CD14-positive monocyte (primary cell): ENCODE measurements at regions not wholly inside any gene's neighbourhood (a gene's known extent, or its start where the extent isn't known, plus 50 kb on each side); places are given as distances from the start of the nearest gene placed in this dataset.

Source experiments
- DNase-seq, 3 donors: peaks; one replicate each; pipeline ENCODE4 v3.0.0-alpha.2; 2011 to 2022
- H2AFZ ChIP-seq: 2 replicates; pipeline ENCODE4 v1.6.0; 2012; ENCODE audit warnings: mild to moderate bottlenecking, low read depth, low read length, inconsistent platforms; ENCODE audit not compliant: insufficient read depth, poor library complexity, severe bottlenecking
- H3K27ac ChIP-seq, 2 donors: 1 replicate in 1 of 2; 2 replicates in 1 of 2; pipeline ENCODE4 v1.5.1; 2012 to 2013; ENCODE audit warnings: low read length in 2 of 2, control low read depth in 1 of 2, inconsistent platforms in 1 of 2, low read depth in 1 of 2, mild to moderate bottlenecking in 1 of 2
- H3K27me3 ChIP-seq, 2 donors: one replicate each; pipeline versions ENCODE4 v1.6.0 to v1.6.1; 2011 to 2013; ENCODE audit warnings: low read length in 2 of 2; ENCODE audit not compliant: control insufficient read depth in 2 of 2, insufficient read depth in 2 of 2
- H3K36me3 ChIP-seq, 2 donors: replicated peaks in 1 of 2; 1 replicate in 1 of 2; 2 replicates in 1 of 2; pipeline versions ENCODE4 v1.5.1 to v1.6.1; 2012 to 2013; ENCODE audit warnings: low read length in 2 of 2, control low read depth in 1 of 2, inconsistent platforms in 1 of 2, mild to moderate bottlenecking in 1 of 2; ENCODE audit not compliant: insufficient read depth in 2 of 2, control insufficient read depth in 1 of 2
- H3K4me1 ChIP-seq, 2 donors: 1 replicate in 1 of 2; 2 replicates in 1 of 2; pipeline versions ENCODE4 v1.5.1 to v1.6.1; 2012 to 2013; ENCODE audit warnings: low read length in 2 of 2, control low read depth in 1 of 2, inconsistent platforms in 1 of 2, mild to moderate bottlenecking in 1 of 2, moderate library complexity in 1 of 2; ENCODE audit not compliant: insufficient read depth in 2 of 2, control insufficient read depth in 1 of 2
- H3K4me2 ChIP-seq: replicated peaks from 2 replicates; pipeline ENCODE3; 2012; ENCODE audit warnings: low read length, moderate library complexity, mild to moderate bottlenecking; ENCODE audit not compliant: poor library complexity, severe bottlenecking; ENCODE audit errors: extremely low read depth
- H3K4me3 ChIP-seq, 3 experiments: fragments of 200-600 bp in 1 of 3; sonication (generic) in 1 of 3; replicated peaks in 1 of 3; 1 replicate in 2 of 3; 2 replicates in 1 of 3; pipeline ENCODE4 v1.5.1; 2011 to 2013; ENCODE audit warnings: low read length in 3 of 3, mild to moderate bottlenecking in 3 of 3, control low read depth in 2 of 3, low read depth in 2 of 3, inconsistent platforms in 1 of 3, moderate library complexity in 1 of 3
- H3K79me2 ChIP-seq: 2 replicates; pipeline ENCODE4 v1.6.0; 2012; ENCODE audit warnings: mild to moderate bottlenecking, control low read depth, inconsistent platforms, low read length, moderate library complexity; ENCODE audit not compliant: insufficient read depth
- H3K9ac ChIP-seq: 2 replicates; pipeline ENCODE4 v1.6.0; 2017; ENCODE audit warnings: low read length, mild to moderate bottlenecking; ENCODE audit not compliant: insufficient read depth, poor library complexity, severe bottlenecking
- H3K9me3 ChIP-seq, 2 donors: replicated peaks in 1 of 2; 1 replicate in 1 of 2; 2 replicates in 1 of 2; pipeline versions ENCODE4 v1.5.1 to v1.6.1; 2012 to 2013; ENCODE audit warnings: low read length in 2 of 2, control low read depth in 1 of 2; ENCODE audit not compliant: control insufficient read depth in 1 of 2, insufficient read depth in 1 of 2
- H4K20me1 ChIP-seq: 2 replicates; pipeline ENCODE4 v1.6.0; 2012; ENCODE audit warnings: mild to moderate bottlenecking, low read length, control low read depth, moderate library complexity; ENCODE audit not compliant: insufficient read depth
- H3K27ac Mint-ChIP-seq, 7 donors: one replicate each; pipeline ENCODE4 v1.8.0; 2020; ENCODE audit warnings: mild to moderate bottlenecking in 7 of 7, mixed read lengths in 7 of 7, moderate library complexity in 6 of 7, inconsistent platforms in 2 of 7
- H3K27me3 Mint-ChIP-seq, 3 donors: one replicate each; pipeline ENCODE4 v1.8.0; 2021 to 2022; ENCODE audit warnings: low read depth in 3 of 3, mild to moderate bottlenecking in 3 of 3, mixed read lengths in 3 of 3, moderate library complexity in 3 of 3, inconsistent platforms in 1 of 3
- H3K36me3 Mint-ChIP-seq, 2 donors: one replicate each; pipeline ENCODE4 v1.8.0; 2020; ENCODE audit warnings: mixed read lengths in 2 of 2, inconsistent platforms in 1 of 2, mild to moderate bottlenecking in 1 of 2
- H3K4me1 Mint-ChIP-seq: one replicate; pipeline ENCODE4 v1.8.0; 2020; ENCODE audit warnings: mild to moderate bottlenecking, mixed read lengths
- H3K4me3 Mint-ChIP-seq, 2 donors: one replicate each; pipeline ENCODE4 v1.8.0; 2020; ENCODE audit warnings: mild to moderate bottlenecking in 2 of 2, mixed read lengths in 2 of 2, moderate library complexity in 1 of 2
- H3K9me3 Mint-ChIP-seq, 7 donors: one replicate each; pipeline ENCODE4 v1.8.0; 2020 to 2022; ENCODE audit warnings: mixed read lengths in 7 of 7, mild to moderate bottlenecking in 6 of 7, moderate library complexity in 6 of 7, inconsistent platforms in 2 of 7
- WGBS: methylation state at CpG from one replicate; pipeline ENCODE4 v1.1.5; 2013; ENCODE audit warnings: missing lambda C conversion rate; ENCODE audit not compliant: insufficient coverage; 5-methylcytosine and 5-hydroxymethylcytosine counted together
- intact Hi-C, 2 donors: fragments of 100-400 bp; cut with micrococcal nuclease; formaldehyde crosslinking; loops; one replicate each; pipeline versions ENCODE4 v1.15.0 to v1.15.1; 2023
- TF ChIP-seq, protein P1 (sequence below): fragments of 200-600 bp; IDR thresholded peaks from one replicate; pipeline ENCODE4 v1.8.0; 2022; ENCODE audit warnings: antibody characterized with exemption, mild to moderate bottlenecking

DNA sequence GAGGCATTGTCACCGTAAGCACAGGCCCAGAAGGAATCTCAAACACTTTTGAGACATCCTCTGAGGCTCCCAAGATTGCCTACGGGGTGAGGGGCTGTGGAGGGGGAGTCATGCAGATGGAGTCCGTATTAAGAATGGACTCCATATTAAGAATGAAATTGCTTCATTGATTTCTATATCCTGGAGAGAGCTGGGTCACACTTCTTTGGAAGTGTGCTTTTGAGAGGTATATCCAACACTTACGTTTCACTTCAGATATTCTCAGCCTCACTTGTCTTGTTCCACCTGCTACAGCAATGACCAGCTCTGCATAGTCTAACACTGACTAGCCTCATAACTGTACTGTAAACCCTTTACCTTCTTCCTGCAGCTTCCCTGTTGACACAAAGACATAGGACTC lies 62.6 kb upstream of the ARHGAP5 start:
- WGBS, result 100% methylated on average over 2 of the region's 4 CpGs
- no peak for DNase-seq
- Histone ChIP-seq H2AFZ (no peak overlapping the region), H3K4me1 (no peaks in the 10 kb centered on the region), H3K27ac (no peak overlapping the region), H3K9me3 (no peaks in the 10 kb centered on the region), H3K36me3 (no peaks in the 10 kb centered on the region), H3K4me3 (no peak overlapping the region), H4K20me1 (no peaks in the 10 kb centered on the region), H3K27me3 (no peaks in the 10 kb centered on the region), H3K79me2 (no peaks in the 10 kb centered on the region), H3K4me2 (no peak overlapping the region), H3K9ac (no peak overlapping the region)
- H3K4me3 Mint-ChIP-seq, result no peak overlapping the region
- no peaks in the 10 kb centered on the region for H3K4me1 Mint-ChIP-seq
- H3K27ac Mint-ChIP-seq, result peak overlapping the region in 1 of 7 donors; percentile 68
- peaks cover 0 to 3% (median 0%) of the 10 kb centered on the region in 3 donors for H3K27me3 Mint-ChIP-seq
- H3K36me3 Mint-ChIP-seq, result no peaks in the 10 kb centered on the region
- intact Hi-C loops, result no loop called here
- peaks cover 0 to 10% (median 0%) of the 10 kb centered on the region in 7 donors for H3K9me3 Mint-ChIP-seq
- TF ChIP-seq, protein P1, sequence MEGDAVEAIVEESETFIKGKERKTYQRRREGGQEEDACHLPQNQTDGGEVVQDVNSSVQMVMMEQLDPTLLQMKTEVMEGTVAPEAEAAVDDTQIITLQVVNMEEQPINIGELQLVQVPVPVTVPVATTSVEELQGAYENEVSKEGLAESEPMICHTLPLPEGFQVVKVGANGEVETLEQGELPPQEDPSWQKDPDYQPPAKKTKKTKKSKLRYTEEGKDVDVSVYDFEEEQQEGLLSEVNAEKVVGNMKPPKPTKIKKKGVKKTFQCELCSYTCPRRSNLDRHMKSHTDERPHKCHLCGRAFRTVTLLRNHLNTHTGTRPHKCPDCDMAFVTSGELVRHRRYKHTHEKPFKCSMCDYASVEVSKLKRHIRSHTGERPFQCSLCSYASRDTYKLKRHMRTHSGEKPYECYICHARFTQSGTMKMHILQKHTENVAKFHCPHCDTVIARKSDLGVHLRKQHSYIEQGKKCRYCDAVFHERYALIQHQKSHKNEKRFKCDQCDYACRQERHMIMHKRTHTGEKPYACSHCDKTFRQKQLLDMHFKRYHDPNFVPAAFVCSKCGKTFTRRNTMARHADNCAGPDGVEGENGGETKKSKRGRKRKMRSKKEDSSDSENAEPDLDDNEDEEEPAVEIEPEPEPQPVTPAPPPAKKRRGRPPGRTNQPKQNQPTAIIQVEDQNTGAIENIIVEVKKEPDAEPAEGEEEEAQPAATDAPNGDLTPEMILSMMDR, result no peak

DNA sequence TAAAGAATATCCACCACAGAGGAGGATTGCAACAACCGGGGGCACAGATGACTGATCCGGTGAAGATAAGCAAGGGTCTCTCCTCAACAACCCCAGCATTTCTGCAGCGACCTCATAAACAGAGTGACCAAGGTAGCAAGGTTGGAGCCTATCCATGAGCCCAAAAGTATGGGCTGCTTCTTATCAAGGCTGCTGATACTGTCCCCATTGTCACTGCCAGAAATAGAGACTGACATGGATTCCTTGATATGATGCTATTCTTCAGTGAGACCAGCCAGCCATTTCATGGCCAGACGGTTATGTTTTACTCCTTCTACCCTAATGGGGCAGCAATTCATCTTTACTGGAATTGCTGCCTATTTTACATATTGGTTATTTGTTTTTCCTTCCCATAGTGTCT lies 61.9 kb upstream of the ARHGAP5 start:
- no peak for DNase-seq
- Histone ChIP-seq H3K4me3 (no peak overlapping the region), H3K79me2 (no peaks in the 10 kb centered on the region), H3K36me3 (no peaks in the 10 kb centered on the region), H3K9ac (no peak overlapping the region), H3K27ac (no peak overlapping the region), H2AFZ (no peak overlapping the region), H3K27me3 (no peaks in the 10 kb centered on the region), H3K9me3 (no peaks in the 10 kb centered on the region), H3K4me2 (no peak overlapping the region), H3K4me1 (no peaks in the 10 kb centered on the region), H4K20me1 (no peaks in the 10 kb centered on the region)
- TF ChIP-seq, protein P1, result no peak
- Mint-ChIP-seq H3K36me3 (no peaks in the 10 kb centered on the region), H3K9me3 (peaks cover 0 to 10% (median 0%) of the 10 kb centered on the region in 7 donors), H3K27ac (no peak overlapping the region), H3K27me3 (peaks cover 0 to 3% (median 0%) of the 10 kb centered on the region in 3 donors), H3K4me1 (no peaks in the 10 kb centered on the region), H3K4me3 (no peak overlapping the region)
- intact Hi-C loops, result no loop called here
- 60% methylated on average over 1 of the region's 4 CpGs for WGBS
